ENCODE measurements at regions not wholly inside any gene's neighbourhood (a gene's known extent, or its start where the extent isn't known, plus 50 kb on each side); places are given as distances from the start of the nearest gene placed in this dataset.

DNA sequence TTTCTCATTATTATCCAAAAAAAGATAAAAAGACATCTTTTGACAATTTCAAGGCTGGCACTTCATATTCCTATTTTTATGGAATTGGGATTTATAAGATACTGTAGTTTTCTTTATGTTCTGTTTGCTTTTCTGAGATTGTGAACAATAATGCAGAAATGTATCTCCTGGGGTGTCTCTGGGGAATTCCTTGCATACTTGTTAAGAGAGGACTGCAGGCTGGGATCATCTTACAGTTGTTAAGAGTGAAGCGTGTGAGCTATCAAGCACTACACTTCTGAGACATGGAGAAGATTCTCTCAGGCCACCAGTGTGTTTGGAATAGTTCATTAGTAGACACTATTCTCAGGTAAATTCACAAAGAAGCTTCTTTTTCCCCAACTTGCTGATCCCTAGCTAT is 963.3 kb upstream of the GJE1 start:
- no peak overlapping the region for H3K9ac ChIP-seq (ENCODE audit: low read length)
- H2AFZ ChIP-seq (ENCODE audit: low read depth, low read length, severe bottlenecking), result no peak overlapping the region
- no peak overlapping the region for H3K4me3 ChIP-seq (ENCODE audit: insufficient read depth, low read length, poor library complexity, severe bottlenecking)
- no peak overlapping the region for H3K4me2 ChIP-seq (ENCODE audit: low read depth, low read length, poor library complexity, severe bottlenecking)
- H3K27ac ChIP-seq (ENCODE audit: low read depth, low read length), result no peak overlapping the region
- no peaks in the 10 kb centered on the region for H3K36me3 ChIP-seq (ENCODE audit: low read length)
- H3K79me2 ChIP-seq (ENCODE audit: insufficient read depth, low read length), result no peaks in the 10 kb centered on the region
- TF ChIP-seq, protein P1, sequence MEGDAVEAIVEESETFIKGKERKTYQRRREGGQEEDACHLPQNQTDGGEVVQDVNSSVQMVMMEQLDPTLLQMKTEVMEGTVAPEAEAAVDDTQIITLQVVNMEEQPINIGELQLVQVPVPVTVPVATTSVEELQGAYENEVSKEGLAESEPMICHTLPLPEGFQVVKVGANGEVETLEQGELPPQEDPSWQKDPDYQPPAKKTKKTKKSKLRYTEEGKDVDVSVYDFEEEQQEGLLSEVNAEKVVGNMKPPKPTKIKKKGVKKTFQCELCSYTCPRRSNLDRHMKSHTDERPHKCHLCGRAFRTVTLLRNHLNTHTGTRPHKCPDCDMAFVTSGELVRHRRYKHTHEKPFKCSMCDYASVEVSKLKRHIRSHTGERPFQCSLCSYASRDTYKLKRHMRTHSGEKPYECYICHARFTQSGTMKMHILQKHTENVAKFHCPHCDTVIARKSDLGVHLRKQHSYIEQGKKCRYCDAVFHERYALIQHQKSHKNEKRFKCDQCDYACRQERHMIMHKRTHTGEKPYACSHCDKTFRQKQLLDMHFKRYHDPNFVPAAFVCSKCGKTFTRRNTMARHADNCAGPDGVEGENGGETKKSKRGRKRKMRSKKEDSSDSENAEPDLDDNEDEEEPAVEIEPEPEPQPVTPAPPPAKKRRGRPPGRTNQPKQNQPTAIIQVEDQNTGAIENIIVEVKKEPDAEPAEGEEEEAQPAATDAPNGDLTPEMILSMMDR (IDR thresholded peaks at IDR 0.05; ENCODE audit: insufficient read depth, low read length, poor library complexity, severe bottlenecking), result no peak
- no peak for TF ChIP-seq EZH2phosphoT487 (conservative IDR thresholded peaks at IDR 0.05; ENCODE audit: low read length)
- no peaks in the 10 kb centered on the region for H3K27me3 ChIP-seq (ENCODE audit: low read length)
- H3K9me2 ChIP-seq (replicated peaks; ENCODE audit: insufficient read depth, low read length), result no peaks in the 10 kb centered on the region
- H3K9me3 ChIP-seq (ENCODE audit: insufficient read depth, low read length), result no peaks in the 10 kb centered on the region
- no peaks in the 10 kb centered on the region for H4K20me1 ChIP-seq (ENCODE audit: low read depth, low read length)
- H3F3A ChIP-seq (ENCODE audit: insufficient read depth), result no peaks in the 10 kb centered on the region

DNA sequence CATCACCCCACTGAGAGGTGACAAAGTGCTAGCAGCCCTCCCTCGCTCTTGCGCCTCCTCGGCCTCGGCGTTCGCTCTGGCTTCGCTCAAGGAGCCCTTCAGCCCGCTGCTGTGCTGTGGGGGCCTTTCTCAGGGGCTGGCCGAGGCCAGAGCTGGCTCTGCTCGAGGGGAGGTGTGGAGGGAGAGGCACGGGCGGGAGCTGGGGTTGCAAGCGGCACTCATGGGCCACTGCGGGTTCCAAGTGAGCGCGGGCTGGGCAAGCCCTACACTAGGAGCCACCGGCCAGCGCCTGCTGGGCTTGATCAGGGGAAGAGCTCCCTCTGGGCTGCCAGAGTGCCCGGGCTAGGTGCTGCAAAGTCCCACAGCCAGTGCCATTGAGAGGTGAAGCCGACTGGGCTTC is 964.8 kb upstream of the GJE1 start:
- Histone ChIP-seq H3K27me3 (ENCODE audit: low read length) (no peaks in the 10 kb centered on the region), H3K4me3 (ENCODE audit: insufficient read depth, low read length, poor library complexity, severe bottlenecking) (no peak overlapping the region), H3K9ac (ENCODE audit: low read length) (no peak overlapping the region), H3F3A (ENCODE audit: insufficient read depth) (no peaks in the 10 kb centered on the region), H3K9me2 (replicated peaks; ENCODE audit: insufficient read depth, low read length) (no peaks in the 10 kb centered on the region), H3K27ac (ENCODE audit: low read depth, low read length) (no peak overlapping the region), H2AFZ (ENCODE audit: low read depth, low read length, severe bottlenecking) (no peak overlapping the region), H3K36me3 (ENCODE audit: low read length) (no peaks in the 10 kb centered on the region), H3K4me2 (ENCODE audit: low read depth, low read length, poor library complexity, severe bottlenecking) (no peak overlapping the region), H3K9me3 (ENCODE audit: insufficient read depth, low read length) (no peaks in the 10 kb centered on the region), H3K79me2 (ENCODE audit: insufficient read depth, low read length) (no peaks in the 10 kb centered on the region), H4K20me1 (ENCODE audit: low read depth, low read length) (no peaks in the 10 kb centered on the region)
- TF ChIP-seq, protein P1 (IDR thresholded peaks at IDR 0.05; ENCODE audit: insufficient read depth, low read length, poor library complexity, severe bottlenecking), result no peak
- no peak for TF ChIP-seq EZH2phosphoT487 (conservative IDR thresholded peaks at IDR 0.05; ENCODE audit: low read length)

DNA sequence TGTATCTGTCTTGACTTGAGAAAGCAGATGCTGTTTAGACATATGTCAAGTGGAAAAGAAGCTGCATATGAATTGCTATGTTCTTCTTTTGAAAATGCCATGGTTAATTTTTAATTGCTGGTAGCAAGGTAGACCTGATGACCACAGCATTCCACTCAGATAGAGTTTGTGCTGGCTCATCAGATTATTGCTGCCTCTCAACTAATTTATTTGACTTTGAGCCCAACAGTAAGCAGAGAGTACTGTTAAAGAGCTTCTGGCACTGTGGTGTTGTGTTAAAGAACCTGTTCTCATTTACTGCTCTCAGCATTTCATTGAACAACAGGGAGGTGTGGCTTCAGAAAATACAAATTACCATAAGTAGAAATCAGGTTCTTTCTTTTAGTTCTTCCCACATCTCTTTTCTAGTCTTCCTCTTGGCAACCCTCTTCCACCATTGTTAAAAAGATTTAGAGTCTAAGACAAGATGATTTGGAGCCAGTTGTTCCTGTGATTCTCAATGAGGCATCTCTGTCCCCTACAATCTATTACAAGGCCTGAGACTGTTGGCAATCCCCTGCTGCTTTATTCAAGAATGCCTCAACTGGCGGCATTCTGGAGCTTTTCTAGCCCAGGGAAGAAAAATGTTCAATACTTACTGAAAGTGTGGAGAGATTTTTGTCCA is 967.6 kb upstream of the GJE1 start:
- no peaks in the 10 kb centered on the region for H3F3A ChIP-seq (ENCODE audit: insufficient read depth)
- H2AFZ ChIP-seq (ENCODE audit: low read depth, low read length, severe bottlenecking), result no peak overlapping the region
- H3K4me3 ChIP-seq (ENCODE audit: insufficient read depth, low read length, poor library complexity, severe bottlenecking), result no peak overlapping the region
- no peaks in the 10 kb centered on the region for H3K79me2 ChIP-seq (ENCODE audit: insufficient read depth, low read length)
- H3K9me3 ChIP-seq (ENCODE audit: insufficient read depth, low read length), result no peaks in the 10 kb centered on the region
- no peaks in the 10 kb centered on the region for H3K9me2 ChIP-seq (replicated peaks; ENCODE audit: insufficient read depth, low read length)
- TF ChIP-seq, protein P1 (IDR thresholded peaks at IDR 0.05; ENCODE audit: insufficient read depth, low read length, poor library complexity, severe bottlenecking), result no peak
- TF ChIP-seq EZH2phosphoT487 (conservative IDR thresholded peaks at IDR 0.05; ENCODE audit: low read length), result no peak
- no peak overlapping the region for H3K4me2 ChIP-seq (ENCODE audit: low read depth, low read length, poor library complexity, severe bottlenecking)
- no peak overlapping the region for H3K27ac ChIP-seq (ENCODE audit: low read depth, low read length)
- H3K27me3 ChIP-seq (ENCODE audit: low read length), result no peaks in the 10 kb centered on the region
- no peak overlapping the region for H3K9ac ChIP-seq (ENCODE audit: low read length)
- no peaks in the 10 kb centered on the region for H4K20me1 ChIP-seq (ENCODE audit: low read depth, low read length)
- no peaks in the 10 kb centered on the region for H3K36me3 ChIP-seq (ENCODE audit: low read length)
